MM.1S (cell line): ENCODE measurements at regions not wholly inside any gene's neighbourhood (a gene's known extent, or its start where the extent isn't known, plus 50 kb on each side); places are given as distances from the start of the nearest gene placed in this dataset.

Experiments used
- DNase-seq: peaks from one replicate; pipeline ENCODE4 v3.0.0-alpha.2; 2015
- H2AFZ ChIP-seq: fragments of 300-600 bp; sonication (generic); 2 replicates; pipeline ENCODE4 v1.6.0; 2016; ENCODE audit warnings: antibody characterized with exemption, low read length
- H3F3A ChIP-seq: fragments of 300-600 bp; sonication (generic); 2 replicates; pipeline ENCODE4 v1.6.1; 2016; ENCODE audit warnings: mild to moderate bottlenecking, antibody characterized with exemption, low read length, moderate library complexity, mixed read lengths; ENCODE audit not compliant: insufficient read depth
- H3K27ac ChIP-seq: fragments of 300-600 bp; sonication (generic); 2 replicates; pipeline ENCODE4 v1.5.1; 2016; ENCODE audit warnings: mild to moderate bottlenecking, low read length
- H3K27me3 ChIP-seq: fragments of 300-600 bp; sonication (generic); replicated peaks from 2 replicates; pipeline ENCODE4 v1.6.0; 2016; ENCODE audit warnings: low read length; ENCODE audit not compliant: insufficient read depth
- H3K36me3 ChIP-seq: fragments of 300-600 bp; sonication (generic); replicated peaks from 2 replicates; pipeline ENCODE4 v1.6.1; 2016; ENCODE audit warnings: mild to moderate bottlenecking, low read length, mixed read lengths; ENCODE audit not compliant: insufficient read depth
- H3K4me1 ChIP-seq: fragments of 300-600 bp; sonication (generic); 2 replicates; pipeline ENCODE4 v1.6.1; 2016; ENCODE audit warnings: low read length, mixed read lengths
- H3K4me2 ChIP-seq: fragments of 300-600 bp; sonication (generic); 2 replicates; pipeline ENCODE4 v1.6.0; 2016; ENCODE audit warnings: low read depth, low read length
- H3K4me3 ChIP-seq: fragments of 300-600 bp; sonication (generic); 2 replicates; pipeline ENCODE4 v1.5.1; 2016; ENCODE audit warnings: low read length, mixed read lengths
- H3K79me2 ChIP-seq: fragments of 300-600 bp; sonication (generic); 2 replicates; pipeline ENCODE4 v1.6.1; 2016; ENCODE audit warnings: mixed run types, low read length, mixed read lengths
- H3K9ac ChIP-seq: fragments of 300-600 bp; sonication (generic); 2 replicates; pipeline ENCODE4 v1.6.1; 2016; ENCODE audit warnings: low read length, mixed read lengths
- H3K9me2 ChIP-seq: fragments of 300-600 bp; sonication (generic); replicated peaks from 2 replicates; pipeline ENCODE4 v1.6.1; 2016; ENCODE audit warnings: mild to moderate bottlenecking, low read length, mixed read lengths; ENCODE audit not compliant: insufficient read depth
- H3K9me3 ChIP-seq: fragments of 300-600 bp; sonication (generic); replicated peaks from 2 replicates; pipeline ENCODE4 v1.6.1; 2016; ENCODE audit warnings: mild to moderate bottlenecking, low read length, mixed read lengths; ENCODE audit not compliant: insufficient read depth
- H4K20me1 ChIP-seq: fragments of 300-600 bp; sonication (generic); 2 replicates; pipeline ENCODE4 v1.6.1; 2016; ENCODE audit warnings: mild to moderate bottlenecking, low read length, moderate library complexity, mixed read lengths; ENCODE audit not compliant: insufficient read depth
- EZH2 ChIP-seq: fragments of 300-600 bp; sonication (generic); optimal IDR thresholded peaks from 2 replicates; pipeline ENCODE3; 2017; ENCODE audit warnings: low read depth, mild to moderate bottlenecking, antibody characterized with exemption, low read length, mixed read lengths
- EZH2phosphoT487 ChIP-seq: fragments of 300-600 bp; sonication (generic); IDR thresholded peaks from 2 replicates; pipeline ENCODE4 v1.6.1; 2018; ENCODE audit warnings: antibody characterized with exemption, low read length
- TF ChIP-seq, protein P1 (sequence below): fragments of 300-600 bp; sonication (generic); IDR thresholded peaks from 2 replicates; pipeline ENCODE4 v1.5.1; 2016; ENCODE audit warnings: antibody characterized with exemption, low read length, mixed read lengths

GRCh38 chr3:35065891-35066290, 573.4 kb upstream of the ARPP21 start:
- H3K4me2 ChIP-seq = no peak overlapping the region
- TF ChIP-seq EZH2 (no peak), EZH2phosphoT487 (no peak)
- TF ChIP-seq, protein P1, sequence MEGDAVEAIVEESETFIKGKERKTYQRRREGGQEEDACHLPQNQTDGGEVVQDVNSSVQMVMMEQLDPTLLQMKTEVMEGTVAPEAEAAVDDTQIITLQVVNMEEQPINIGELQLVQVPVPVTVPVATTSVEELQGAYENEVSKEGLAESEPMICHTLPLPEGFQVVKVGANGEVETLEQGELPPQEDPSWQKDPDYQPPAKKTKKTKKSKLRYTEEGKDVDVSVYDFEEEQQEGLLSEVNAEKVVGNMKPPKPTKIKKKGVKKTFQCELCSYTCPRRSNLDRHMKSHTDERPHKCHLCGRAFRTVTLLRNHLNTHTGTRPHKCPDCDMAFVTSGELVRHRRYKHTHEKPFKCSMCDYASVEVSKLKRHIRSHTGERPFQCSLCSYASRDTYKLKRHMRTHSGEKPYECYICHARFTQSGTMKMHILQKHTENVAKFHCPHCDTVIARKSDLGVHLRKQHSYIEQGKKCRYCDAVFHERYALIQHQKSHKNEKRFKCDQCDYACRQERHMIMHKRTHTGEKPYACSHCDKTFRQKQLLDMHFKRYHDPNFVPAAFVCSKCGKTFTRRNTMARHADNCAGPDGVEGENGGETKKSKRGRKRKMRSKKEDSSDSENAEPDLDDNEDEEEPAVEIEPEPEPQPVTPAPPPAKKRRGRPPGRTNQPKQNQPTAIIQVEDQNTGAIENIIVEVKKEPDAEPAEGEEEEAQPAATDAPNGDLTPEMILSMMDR = no peak
- H3K9ac ChIP-seq = no peak overlapping the region
- no peaks in the 10 kb centered on the region for H3K27me3 ChIP-seq
- no peaks in the 10 kb centered on the region for H3K4me1 ChIP-seq
- no peaks in the 10 kb centered on the region for H3K9me3 ChIP-seq
- no peak overlapping the region for H2AFZ ChIP-seq
- no peaks in the 10 kb centered on the region for H3F3A ChIP-seq
- no peaks in the 10 kb centered on the region for H3K79me2 ChIP-seq
- H4K20me1 ChIP-seq = no peaks in the 10 kb centered on the region
- H3K9me2 ChIP-seq = no peaks in the 10 kb centered on the region
- H3K36me3 ChIP-seq = no peaks in the 10 kb centered on the region
- no peak for DNase-seq
- no peak overlapping the region for H3K27ac ChIP-seq
- no peak overlapping the region for H3K4me3 ChIP-seq

- H3K4me2 ChIP-seq = no peak overlapping the region
- no peaks in the 10 kb centered on the region for H3K9me2 ChIP-seq
- no peaks in the 10 kb centered on the region for H3F3A ChIP-seq
- H3K27ac ChIP-seq = no peak overlapping the region
- no peak for DNase-seq
- H3K9me3 ChIP-seq = no peaks in the 10 kb centered on the region
- H3K4me3 ChIP-seq = no peak overlapping the region
- H3K9ac ChIP-seq = no peak overlapping the region
- no peaks in the 10 kb centered on the region for H3K4me1 ChIP-seq
- H3K79me2 ChIP-seq = no peaks in the 10 kb centered on the region
- no peaks in the 10 kb centered on the region for H4K20me1 ChIP-seq
- TF ChIP-seq EZH2phosphoT487 (no peak), EZH2 (no peak)
- TF ChIP-seq, protein P1 = no peak
- H3K27me3 ChIP-seq = no peaks in the 10 kb centered on the region
- no peak overlapping the region for H2AFZ ChIP-seq
- H3K36me3 ChIP-seq = no peaks in the 10 kb centered on the region
These were observed 571.6 kb upstream of the ARPP21 start for GRCh38 chr3:35067750-35068149.

DNA sequence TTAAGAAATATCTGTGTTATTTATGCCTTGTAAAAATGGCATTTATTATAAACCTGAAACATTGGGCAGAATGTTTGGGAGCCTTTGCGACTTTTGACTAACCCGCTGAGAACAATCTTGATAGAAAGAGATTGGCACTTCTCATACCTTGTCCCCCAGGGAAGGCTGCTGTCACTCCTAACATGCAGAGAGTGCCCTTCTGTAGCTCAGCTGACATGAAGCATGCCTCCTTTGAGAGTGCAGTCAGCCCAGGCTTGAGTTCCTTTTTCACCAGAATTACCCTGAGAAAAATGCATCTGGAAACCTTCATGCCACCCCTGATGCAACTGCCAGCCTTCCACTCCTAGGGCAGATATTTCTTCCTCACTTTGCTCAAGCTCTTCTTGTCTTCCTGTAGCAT, 569.2 kb upstream of the ARPP21 start:
- Histone ChIP-seq H3K27ac (no peak overlapping the region), H3K4me1 (no peaks in the 10 kb centered on the region), H3K9ac (no peak overlapping the region), H3K9me2 (no peaks in the 10 kb centered on the region), H3K4me2 (no peak overlapping the region), H3K27me3 (no peaks in the 10 kb centered on the region), H3F3A (no peaks in the 10 kb centered on the region), H4K20me1 (no peaks in the 10 kb centered on the region), H3K36me3 (no peaks in the 10 kb centered on the region), H3K79me2 (no peaks in the 10 kb centered on the region), H3K9me3 (no peaks in the 10 kb centered on the region), H3K4me3 (no peak overlapping the region), H2AFZ (no peak overlapping the region)
- TF ChIP-seq, protein P1 = no peak
- TF ChIP-seq EZH2phosphoT487 (no peak), EZH2 (no peak)
- DNase-seq = no peak
